H7 (cell line): ENCODE measurements at regions not wholly inside any gene's neighbourhood (a gene's known extent, or its start where the extent isn't known, plus 50 kb on each side); places are given as distances from the start of the nearest gene placed in this dataset.

Experiments
- DNase-seq: peaks from one replicate; pipeline ENCODE4 v3.0.0; 2012
- H3K27me3 ChIP-seq: 2 replicates; pipeline ENCODE4 v1.6.0; 2011; ENCODE audit warnings: mild to moderate bottlenecking, low read length; ENCODE audit not compliant: control insufficient read depth, insufficient read depth
- H3K36me3 ChIP-seq: replicated peaks from 2 replicates; pipeline ENCODE4 v1.5.1; 2011; ENCODE audit warnings: low read length; ENCODE audit not compliant: control insufficient read depth, insufficient read depth
- H3K4me3 ChIP-seq: 2 replicates; pipeline ENCODE4 v1.5.1; 2011; ENCODE audit warnings: low read depth, mild to moderate bottlenecking, control low read depth, low read length, moderate library complexity; ENCODE audit not compliant: insufficient read depth

DNA sequence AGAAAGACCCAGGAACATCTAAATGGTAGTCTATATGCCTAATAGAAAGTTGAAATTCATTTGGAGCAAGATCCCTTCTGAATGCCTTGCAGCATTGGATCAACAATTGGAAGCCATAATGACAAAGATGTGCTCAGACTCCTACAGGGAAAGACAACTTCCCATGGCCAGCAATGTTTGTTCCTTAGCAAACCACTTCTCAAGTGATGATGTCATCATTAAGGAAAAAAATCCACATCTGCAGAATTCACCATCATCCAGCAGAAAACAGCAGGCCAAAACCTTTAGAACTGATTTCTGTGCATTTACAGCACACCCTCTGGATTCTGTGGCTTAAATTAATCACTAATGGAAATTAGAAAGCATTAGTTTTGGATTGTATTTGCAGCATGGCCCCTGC, 82.4 kb upstream of the ZIC3 start:
- DNase-seq: no peak
- Histone ChIP-seq H3K36me3 (no peaks in the 10 kb centered on the region), H3K4me3 (no peak overlapping the region), H3K27me3 (no peaks in the 10 kb centered on the region)

DNA sequence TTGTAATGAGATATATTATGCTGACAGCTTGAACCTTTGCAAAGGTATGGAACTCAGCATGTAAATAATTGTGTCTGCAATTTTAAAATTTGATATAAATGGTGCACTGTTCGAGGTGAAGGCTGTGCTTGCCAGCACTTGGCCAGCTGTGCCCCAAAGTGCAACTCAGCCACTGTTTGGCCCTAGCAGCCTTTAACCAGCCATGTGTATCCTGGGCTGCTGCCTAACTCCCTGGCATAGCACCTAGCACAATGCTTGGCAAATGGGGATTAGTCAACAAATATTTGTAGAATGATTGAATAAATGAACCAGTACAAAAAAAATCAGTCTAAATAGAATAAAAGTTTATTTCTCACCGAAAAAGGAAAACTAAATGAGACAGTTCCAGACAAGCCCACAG, 83.8 kb upstream of the ZIC3 start:
- Histone ChIP-seq H3K4me3 (no peak overlapping the region), H3K27me3 (no peaks in the 10 kb centered on the region), H3K36me3 (no peaks in the 10 kb centered on the region)
- DNase-seq: no peak

DNA sequence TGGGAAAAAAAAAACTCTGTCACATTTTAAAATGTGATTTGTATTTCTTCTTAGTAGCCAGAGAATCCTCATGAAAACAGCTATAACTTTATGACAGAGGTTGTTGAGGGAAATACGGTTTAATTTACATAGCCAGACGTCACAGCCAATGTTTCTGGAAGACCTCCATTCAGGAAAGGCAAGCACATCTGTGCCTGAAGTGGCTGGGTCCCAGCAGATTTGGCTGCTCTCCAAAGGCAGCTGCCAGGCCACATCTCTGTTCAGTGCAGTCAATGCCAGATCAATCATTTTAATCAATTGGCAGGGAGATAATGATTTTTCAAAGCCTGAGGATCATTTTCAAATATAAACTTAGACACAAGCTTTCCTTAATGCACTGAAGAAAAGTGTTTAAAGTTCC, 86.5 kb upstream of the ZIC3 start:
- DNase-seq: no peak
- H3K27me3 ChIP-seq: no peaks in the 10 kb centered on the region
- no peak overlapping the region for H3K4me3 ChIP-seq
- H3K36me3 ChIP-seq: no peaks in the 10 kb centered on the region

DNA sequence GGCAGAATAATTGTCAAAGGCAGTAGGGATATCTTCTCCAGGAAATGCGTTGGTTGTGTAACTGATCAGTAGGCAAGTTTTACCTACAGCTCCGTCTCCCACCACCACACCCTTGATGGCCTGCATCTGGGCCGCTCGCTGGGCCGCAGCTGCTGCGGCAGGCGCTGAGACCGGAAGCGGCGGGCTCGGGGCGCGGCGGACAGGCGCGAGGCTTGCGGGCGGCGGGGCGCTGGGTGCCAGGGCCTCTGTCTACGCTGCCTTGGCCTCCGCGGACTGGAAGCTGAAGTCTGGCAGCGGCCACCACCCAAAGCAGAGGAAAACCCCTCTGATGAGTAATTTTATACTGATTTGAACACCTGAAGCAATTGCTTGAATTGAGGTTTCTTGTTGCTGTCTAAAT, 124.2 kb upstream of the ZIC3 start:
- no peaks in the 10 kb centered on the region for H3K36me3 ChIP-seq
- DNase-seq: no peak
- no peak overlapping the region for H3K4me3 ChIP-seq
- H3K27me3 ChIP-seq: no peaks in the 10 kb centered on the region

DNA sequence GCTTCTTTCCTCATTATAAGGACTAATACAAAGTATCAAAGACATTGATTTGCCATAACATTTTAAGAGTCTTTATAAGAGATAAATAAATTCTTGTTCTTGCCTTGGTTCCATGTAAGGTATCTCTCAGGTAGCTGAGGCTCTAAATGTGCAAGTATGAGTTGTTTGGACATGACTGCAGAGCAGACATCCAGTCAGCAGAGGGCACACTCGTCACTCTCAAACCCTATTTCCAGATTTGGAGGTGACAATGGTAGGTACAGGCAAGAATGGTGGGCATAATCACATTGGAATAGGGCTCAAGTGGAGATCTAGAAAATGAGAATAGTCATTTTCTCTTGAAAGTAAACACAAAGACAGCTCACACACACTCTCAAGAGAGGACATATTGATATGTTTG, 133.3 kb upstream of the ZIC3 start:
- DNase-seq: peak; percentile 67
- peaks cover 12% of the 10 kb centered on the region; the same call in 1 of the 2 replicates for H3K27me3 ChIP-seq
- no peak overlapping the region for H3K4me3 ChIP-seq
- no peaks in the 10 kb centered on the region for H3K36me3 ChIP-seq

DNA sequence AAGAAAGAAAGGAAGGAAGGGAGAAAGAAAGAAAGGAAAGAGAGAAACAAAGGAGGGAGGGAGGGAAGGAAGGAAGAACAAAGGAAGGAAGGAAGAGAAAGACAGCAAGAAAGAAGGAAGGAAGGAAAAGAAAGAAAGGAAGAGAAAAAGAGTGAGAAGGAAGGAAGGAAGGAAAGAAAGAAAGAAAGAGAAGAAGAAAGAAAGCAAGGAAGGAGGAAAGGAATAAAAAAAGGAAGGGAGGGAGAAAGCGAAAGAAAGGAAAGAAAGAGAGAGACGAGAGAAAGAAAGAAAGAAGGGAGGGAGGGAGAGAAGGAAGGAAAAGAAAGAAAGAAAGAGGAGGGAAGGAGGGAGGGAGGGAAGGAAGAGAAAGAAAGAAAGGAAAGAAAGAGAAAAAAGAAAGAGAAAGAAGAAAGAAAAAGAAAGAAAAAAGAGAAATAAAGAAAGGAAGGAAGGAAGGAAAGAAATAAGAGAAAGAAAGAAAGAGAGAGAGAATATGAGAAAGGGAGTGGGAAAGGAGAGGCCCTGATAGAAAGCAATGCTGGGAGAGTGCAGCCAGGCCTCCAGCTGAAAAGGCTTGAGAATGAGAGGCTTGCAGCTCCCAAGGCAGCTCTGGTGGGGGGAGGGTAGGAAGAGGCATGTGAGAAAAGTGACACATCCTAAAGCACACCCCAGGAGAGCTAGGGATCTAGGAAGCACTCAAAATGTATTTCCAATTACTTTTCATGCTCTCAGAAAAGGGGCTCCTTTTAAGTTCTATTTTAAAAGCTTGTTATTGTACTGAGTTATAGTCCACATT, 134.0 kb upstream of the ZIC3 start:
- peak; percentile 81 for DNase-seq
- H3K4me3 ChIP-seq: no peak overlapping the region
- peaks cover 19% of the 10 kb centered on the region; the same call in 1 of the 2 replicates for H3K27me3 ChIP-seq
- no peaks in the 10 kb centered on the region for H3K36me3 ChIP-seq

DNA sequence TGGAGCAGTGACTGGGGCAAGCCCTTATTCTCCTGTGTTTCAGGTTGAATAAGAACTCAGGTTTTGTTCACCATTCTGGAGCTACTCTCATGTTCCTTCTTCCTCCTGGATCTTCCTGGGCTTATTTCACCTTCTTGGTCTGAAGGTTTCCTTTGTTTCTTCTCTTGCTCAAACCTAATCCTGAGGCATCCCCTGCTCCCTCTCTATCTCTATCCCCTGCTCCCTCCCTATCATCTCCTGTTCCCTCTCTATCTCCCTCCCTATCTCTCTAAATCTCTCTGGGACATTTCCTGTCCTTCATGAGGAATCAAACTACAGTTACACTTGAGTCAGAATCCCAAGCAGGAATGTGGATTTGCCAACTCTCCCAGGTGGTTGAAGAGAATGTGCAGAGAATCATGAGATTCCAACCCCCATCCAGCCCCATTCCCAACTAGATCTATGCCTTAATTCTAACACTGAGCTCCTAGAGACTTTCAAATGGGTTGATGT, 134.9 kb upstream of the ZIC3 start:
- DNase-seq: peak; percentile 30

DNA sequence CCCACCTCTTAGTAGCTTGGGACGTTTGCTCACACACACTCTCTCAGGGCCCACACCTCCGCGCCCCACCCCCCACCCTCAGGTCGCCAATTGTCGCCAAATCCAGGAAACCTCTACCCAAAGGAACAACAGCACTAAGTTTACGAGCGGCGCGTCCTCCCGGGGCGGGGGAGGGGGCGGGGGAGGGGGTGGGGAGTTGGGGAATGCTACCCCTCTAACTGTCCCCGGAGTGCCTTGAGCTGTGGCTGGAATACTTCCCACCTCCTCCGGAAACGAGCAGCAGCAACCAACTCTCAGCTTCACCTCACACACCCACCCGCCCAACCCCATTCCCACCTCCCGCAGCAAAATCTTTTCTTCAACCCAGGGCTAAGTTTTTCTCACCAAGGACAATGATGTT, 135.6 kb upstream of the ZIC3 start:
- no peaks in the 10 kb centered on the region for H3K36me3 ChIP-seq
- peaks cover 35% of the 10 kb centered on the region for H3K27me3 ChIP-seq
- peak overlapping the region; percentile 54 for H3K4me3 ChIP-seq
- DNase-seq: peak; percentile 67

More for the DNA sequence above, 134.9 kb upstream of the ZIC3 start:
- peaks cover 28% of the 10 kb centered on the region for H3K27me3 ChIP-seq
- no peak overlapping the region for H3K4me3 ChIP-seq
- H3K36me3 ChIP-seq: no peaks in the 10 kb centered on the region

DNA sequence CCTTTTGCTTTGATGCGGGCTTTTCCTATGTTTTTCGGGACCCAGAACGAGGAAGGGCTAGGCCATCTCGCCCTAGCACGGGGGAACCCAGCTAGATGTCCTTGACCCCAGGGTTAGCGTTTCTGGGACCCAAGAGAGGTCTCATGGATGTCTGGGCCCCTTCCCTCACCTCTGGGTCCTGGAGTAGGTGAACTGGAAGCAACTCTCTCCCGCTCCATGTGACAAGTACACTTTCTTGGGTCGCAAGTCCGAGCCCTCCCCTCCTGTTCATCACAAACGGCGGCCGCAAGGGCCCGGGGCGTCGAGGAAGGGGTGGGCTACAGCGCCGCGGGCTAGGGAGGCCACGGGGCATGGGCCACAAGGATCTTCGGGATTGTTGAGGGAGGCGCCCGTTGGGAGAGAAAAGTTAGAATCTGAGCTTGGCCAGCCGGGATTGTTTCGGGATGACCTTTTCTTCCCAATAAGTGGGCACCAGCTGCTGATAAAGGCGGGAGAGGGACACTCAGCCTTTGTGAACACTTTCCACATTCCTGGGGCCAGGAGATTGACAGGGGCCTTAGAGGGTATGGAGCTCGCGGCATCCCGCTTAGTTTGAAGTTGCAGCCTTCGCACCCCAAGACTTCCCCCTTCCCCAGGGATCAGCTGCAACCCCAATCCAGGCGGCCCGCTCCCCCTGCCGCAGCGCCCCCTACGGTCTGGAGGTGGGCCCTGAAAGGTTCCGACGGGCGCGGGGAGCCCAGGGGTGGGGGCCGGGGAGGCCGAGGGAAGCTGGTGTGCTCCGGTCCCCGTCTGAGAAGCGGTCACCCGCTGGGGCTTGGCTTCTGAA, 136.9 kb upstream of the ZIC3 start:
- Histone ChIP-seq H3K36me3 (no peaks in the 10 kb centered on the region), H3K4me3 (peak overlapping the region; percentile 54), H3K27me3 (peaks cover 37% of the 10 kb centered on the region)
- peak; percentile 91 for DNase-seq

DNA sequence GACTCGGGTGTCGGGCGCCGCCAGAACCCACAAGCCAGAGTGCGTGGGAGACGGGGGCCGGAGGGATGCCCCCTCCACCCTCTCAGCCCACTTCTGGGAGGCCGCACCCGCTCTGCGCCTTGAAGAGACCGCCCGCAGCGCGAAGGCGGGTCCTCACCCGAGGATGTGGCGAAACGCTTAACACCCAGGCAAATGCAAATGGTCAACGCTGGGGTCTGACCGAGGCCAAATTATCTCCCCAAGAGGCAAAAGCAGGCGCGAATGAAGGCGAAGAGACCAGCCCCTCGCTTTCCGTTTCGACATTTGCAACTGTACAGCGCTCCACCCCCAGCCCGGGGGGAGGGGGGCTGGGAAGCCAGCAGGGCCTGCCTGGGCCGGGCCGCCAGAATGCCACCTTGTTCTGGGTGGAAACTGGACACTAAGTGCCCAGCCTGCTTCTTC, 137.7 kb upstream of the ZIC3 start:
- H3K27me3 ChIP-seq: peaks cover 41% of the 10 kb centered on the region
- H3K4me3 ChIP-seq: peak overlapping the region; percentile 54
- no peaks in the 10 kb centered on the region for H3K36me3 ChIP-seq
- DNase-seq: peak; percentile 82

DNA sequence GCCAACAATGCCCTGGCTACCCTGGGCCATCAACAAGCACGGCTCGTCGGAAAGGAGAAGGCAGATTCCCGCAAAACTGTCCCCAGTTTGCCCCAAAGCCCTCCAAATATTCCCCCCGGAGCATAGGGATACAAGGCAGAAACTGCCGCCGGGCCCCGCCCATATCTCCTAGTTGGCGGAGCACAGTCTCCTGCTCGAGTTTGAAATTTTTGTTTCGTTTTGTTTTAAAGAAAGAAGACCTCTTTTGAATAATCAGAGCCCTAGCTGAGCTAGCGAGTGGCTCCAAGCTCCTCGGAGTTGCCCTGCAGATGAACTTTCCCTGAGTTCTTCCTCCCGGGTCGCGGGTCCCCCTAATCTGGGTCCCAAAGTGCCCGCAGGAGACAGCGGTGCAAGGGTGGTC, 138.1 kb upstream of the ZIC3 start:
- peak; percentile 74 for DNase-seq
- peaks cover 44% of the 10 kb centered on the region for H3K27me3 ChIP-seq
- peak overlapping the region; percentile 54 for H3K4me3 ChIP-seq
- no peaks in the 10 kb centered on the region for H3K36me3 ChIP-seq

DNA sequence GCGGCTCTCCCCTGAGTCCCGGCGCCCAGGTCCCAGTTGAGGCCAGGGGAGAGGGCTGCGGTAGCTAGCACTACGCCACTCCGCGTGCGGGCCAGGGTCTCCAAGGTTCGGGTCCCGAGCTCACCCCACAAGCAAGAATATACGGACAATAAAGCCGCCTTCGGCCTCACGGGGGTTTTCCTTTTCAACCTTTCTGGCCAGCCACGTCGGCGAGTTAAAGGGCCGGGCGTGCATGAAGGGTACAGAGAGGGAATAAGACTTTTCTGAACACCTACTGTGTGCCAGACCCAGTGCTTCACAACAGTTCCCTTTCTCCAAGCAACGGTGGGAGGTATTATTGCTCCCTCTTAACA, 138.5 kb upstream of the ZIC3 start:
- Histone ChIP-seq H3K36me3 (no peaks in the 10 kb centered on the region), H3K4me3 (peak overlapping the region; percentile 54), H3K27me3 (peaks cover 48% of the 10 kb centered on the region)
- DNase-seq: no peak

DNA sequence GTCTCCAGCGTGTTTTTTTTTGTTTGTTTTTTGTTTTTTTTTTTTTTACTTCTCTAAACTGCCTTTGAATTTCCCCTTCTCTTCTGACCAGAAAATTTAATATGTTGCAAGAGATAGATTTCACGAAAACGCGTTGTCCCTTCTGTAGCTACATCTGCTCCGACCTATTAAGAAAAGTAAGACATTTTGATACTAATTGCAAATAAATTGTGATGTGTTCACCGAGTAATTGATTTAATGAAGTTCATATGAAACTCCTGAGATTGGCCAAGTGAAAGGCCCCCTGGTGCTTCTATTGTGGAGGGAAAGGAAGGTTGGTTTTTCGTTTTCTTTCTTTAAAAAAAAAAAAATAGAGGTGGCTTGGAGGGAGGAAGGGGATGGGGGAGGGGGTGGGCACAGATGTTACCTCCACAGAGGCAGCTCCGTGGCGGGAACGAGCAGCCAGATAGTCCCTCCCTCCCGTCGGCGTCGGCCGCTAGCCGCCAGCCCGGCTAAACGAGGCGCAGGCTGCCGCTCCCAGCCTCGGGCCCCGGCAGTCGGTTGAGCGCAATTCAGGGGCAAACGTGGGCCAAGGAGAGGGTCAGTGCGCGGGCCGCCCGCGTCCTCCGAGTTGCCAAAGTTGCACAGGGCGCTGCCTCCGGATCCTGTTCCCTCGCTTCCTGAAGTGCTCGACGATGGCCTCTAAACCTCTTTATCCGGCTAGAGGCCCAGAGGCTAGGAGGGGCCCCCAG, 139.1 kb upstream of the ZIC3 start:
- H3K4me3 ChIP-seq: peak overlapping the region; percentile 54
- H3K27me3 ChIP-seq: peaks cover 54% of the 10 kb centered on the region
- no peaks in the 10 kb centered on the region for H3K36me3 ChIP-seq
- DNase-seq: peak; percentile 80

DNA sequence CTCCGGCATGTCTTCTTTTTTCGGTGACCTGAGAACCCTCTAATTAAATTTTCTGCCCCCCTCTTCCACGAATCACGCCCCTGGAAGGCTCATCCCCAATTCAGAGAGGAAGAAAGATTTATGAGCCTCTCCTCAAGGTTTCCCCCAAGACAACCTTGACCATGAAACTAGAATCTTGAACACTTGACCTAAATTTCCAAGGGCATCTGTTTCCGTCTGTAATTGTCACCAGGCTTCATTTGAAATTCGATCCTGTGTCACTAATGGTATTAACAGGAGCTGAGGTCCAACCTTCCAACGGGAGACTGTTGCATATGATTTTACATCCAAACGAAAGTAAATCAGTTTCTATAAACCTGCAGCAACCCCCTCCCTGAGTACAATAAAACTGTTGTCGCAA, 139.9 kb upstream of the ZIC3 start:
- Histone ChIP-seq H3K36me3 (no peaks in the 10 kb centered on the region), H3K27me3 (peaks cover 57% of the 10 kb centered on the region), H3K4me3 (peak overlapping the region; percentile 38; the same call in 1 of the 2 replicates)
- no peak for DNase-seq
